GM18511 (cell line): ENCODE measurements at regions not wholly inside any gene's neighbourhood (a gene's known extent, or its start where the extent isn't known, plus 50 kb on each side); places are given as distances from the start of the nearest gene placed in this dataset.

Source experiments
- ATAC-seq: cut with Tn5 transposase; IDR thresholded peaks from one replicate; pipeline ENCODE4 v1.9.1; 2021; ENCODE audit warnings: mild to moderate bottlenecking, moderate library complexity; ENCODE audit not compliant: unreplicated experiment

GRCh38 chr4:135824759-135825296, 1623.2 kb upstream of the PABPC4L start:
- ATAC-seq: no peak

GRCh38 chr4:135804785-135805184, 1603.2 kb upstream of the PABPC4L start:
- ATAC-seq: no peak

- no peak for ATAC-seq
These were observed 1575.8 kb upstream of the PABPC4L start for GRCh38 chr4:135777361-135777760.

GRCh38 chr4:135775909-135776308, 1574.3 kb upstream of the PABPC4L start:
- no peak for ATAC-seq

- no peak for ATAC-seq
These were observed 1568.9 kb upstream of the PABPC4L start for GRCh38 chr4:135770505-135770904.

GRCh38 chr4:135744928-135745327, 1543.3 kb upstream of the PABPC4L start:
- ATAC-seq: no peak

- ATAC-seq: no peak
These were observed 1540.0 kb upstream of the PABPC4L start for GRCh38 chr4:135741583-135741982.

GRCh38 chr4:135739354-135739753, 1537.8 kb upstream of the PABPC4L start:
- no peak for ATAC-seq

- ATAC-seq: no peak
These were observed 1533.9 kb upstream of the PABPC4L start for GRCh38 chr4:135735512-135735911.

- no peak for ATAC-seq
These were observed 1530.9 kb upstream of the PABPC4L start for GRCh38 chr4:135732448-135732847.

GRCh38 chr4:135731682-135732081, 1530.1 kb upstream of the PABPC4L start:
- no peak for ATAC-seq

GRCh38 chr4:135724421-135724820, 1522.8 kb upstream of the PABPC4L start:
- no peak for ATAC-seq

GRCh38 chr4:135718019-135718418, 1516.4 kb upstream of the PABPC4L start:
- ATAC-seq: no peak

GRCh38 chr4:135705343-135705742, 1503.8 kb upstream of the PABPC4L start:
- ATAC-seq: no peak

GRCh38 chr4:135694066-135694465, 1492.5 kb upstream of the PABPC4L start:
- no peak for ATAC-seq

- no peak for ATAC-seq
These were observed 1482.4 kb upstream of the PABPC4L start for GRCh38 chr4:135684001-135684400.

GRCh38 chr4:135672202-135672601, 1470.6 kb upstream of the PABPC4L start:
- ATAC-seq: no peak

GRCh38 chr4:135670548-135670947, 1469.0 kb upstream of the PABPC4L start:
- no peak for ATAC-seq
